DND-41 (cell line): ENCODE measurements at regions not wholly inside any gene's neighbourhood (a gene's known extent, or its start where the extent isn't known, plus 50 kb on each side); places are given as distances from the start of the nearest gene placed in this dataset.

ENCODE experiments used
- ATAC-seq: fragments of 200-7000 bp; cut with Tn5 transposase; 3 replicates; pipeline ENCODE4 v1.9.1; 2021; ENCODE audit warnings: low read depth; ENCODE audit not compliant: insufficient read depth
- DNase-seq: peaks from one replicate; pipeline ENCODE4 v3.0.0-alpha.2; 2020
- H2AFZ ChIP-seq: 2 replicates; pipeline ENCODE4 v1.6.0; 2012; ENCODE audit warnings: low read depth, low read length
- H3K27ac ChIP-seq: 2 replicates; pipeline ENCODE4 v1.5.1; 2012; ENCODE audit warnings: low read length, inconsistent platforms
- H3K27me3 ChIP-seq: fragments of 200-600 bp; sonication (generic); 2 replicates; pipeline ENCODE4 v1.6.0; 2012; ENCODE audit warnings: low read length, mild to moderate bottlenecking, inconsistent platforms; ENCODE audit not compliant: insufficient read depth, poor library complexity
- H3K36me3 ChIP-seq: 2 replicates; pipeline ENCODE4 v1.5.1; 2012; ENCODE audit warnings: low read length, inconsistent platforms; ENCODE audit not compliant: insufficient read depth
- H3K4me1 ChIP-seq: 2 replicates; pipeline ENCODE4 v1.5.1; 2012; ENCODE audit warnings: mild to moderate bottlenecking, low read length; ENCODE audit not compliant: insufficient read depth
- H3K4me2 ChIP-seq: 2 replicates; pipeline ENCODE4 v1.6.0; 2012; ENCODE audit warnings: mild to moderate bottlenecking, moderate library complexity, low read length, inconsistent platforms; ENCODE audit not compliant: insufficient read depth
- H3K4me3 ChIP-seq, 2 experiments: fragments of 200-600 bp in 1 of 2; shearing (Covaris generic) in 1 of 2; 2 replicates each; pipeline ENCODE4 v1.5.1; 2012 to 2016; ENCODE audit warnings: inconsistent platforms in 2 of 2, low read length in 2 of 2, mild to moderate bottlenecking in 2 of 2, low read depth in 1 of 2, moderate library complexity in 1 of 2
- H3K79me2 ChIP-seq: 2 replicates; pipeline ENCODE4 v1.6.0; 2012; ENCODE audit warnings: low read length, inconsistent platforms; ENCODE audit not compliant: insufficient read depth
- H3K9ac ChIP-seq: 2 replicates; pipeline ENCODE4 v1.6.0; 2012; ENCODE audit warnings: low read depth, mild to moderate bottlenecking, inconsistent platforms, low read length, moderate library complexity
- H3K9me3 ChIP-seq: 2 replicates; pipeline ENCODE4 v1.5.1; 2012; ENCODE audit warnings: low read length, moderate library complexity, mild to moderate bottlenecking, inconsistent platforms; ENCODE audit not compliant: insufficient read depth, severe bottlenecking
- H4K20me1 ChIP-seq: 2 replicates; pipeline ENCODE4 v1.6.0; 2012; ENCODE audit warnings: low read length; ENCODE audit not compliant: insufficient read depth
- CTCF ChIP-seq: IDR thresholded peaks from 2 replicates; pipeline ENCODE4 v1.5.1; 2012; ENCODE audit warnings: borderline replicate concordance, low read length, moderate library complexity, mild to moderate bottlenecking; ENCODE audit not compliant: poor library complexity, severe bottlenecking; ENCODE audit errors: extremely low read depth
- EZH2 ChIP-seq: IDR thresholded peaks from 3 replicates; pipeline ENCODE4 v1.6.1; 2012; ENCODE audit warnings: borderline replicate concordance, low read depth, mild to moderate bottlenecking, moderate library complexity, low read length, inconsistent platforms; ENCODE audit not compliant: severe bottlenecking

GRCh38 chr3:82217571-82217970 is 456.1 kb upstream of the GBE1 start:
- no peaks in the 10 kb centered on the region for H3K9me3 ChIP-seq
- no peaks in the 10 kb centered on the region for H3K36me3 ChIP-seq
- no peak overlapping the region for H2AFZ ChIP-seq
- H3K4me3 ChIP-seq = no peak overlapping the region
- DNase-seq (no peak), ATAC-seq (no peak)
- no peaks in the 10 kb centered on the region for H4K20me1 ChIP-seq
- no peaks in the 10 kb centered on the region for H3K79me2 ChIP-seq
- no peak overlapping the region for H3K4me2 ChIP-seq
- H3K27ac ChIP-seq = no peak overlapping the region
- H3K9ac ChIP-seq = no peak overlapping the region
- H3K4me1 ChIP-seq = no peaks in the 10 kb centered on the region
- H3K27me3 ChIP-seq = no peaks in the 10 kb centered on the region
- TF ChIP-seq CTCF = no peak
- TF ChIP-seq EZH2 = no peak

- H3K27me3 ChIP-seq = no peaks in the 10 kb centered on the region
- H3K9ac ChIP-seq = no peak overlapping the region
- H3K79me2 ChIP-seq = no peaks in the 10 kb centered on the region
- TF ChIP-seq EZH2 (no peak), CTCF (no peak)
- no peak overlapping the region for H3K27ac ChIP-seq
- H3K9me3 ChIP-seq = no peaks in the 10 kb centered on the region
- no peak overlapping the region for H3K4me2 ChIP-seq
- H3K4me1 ChIP-seq = no peaks in the 10 kb centered on the region
- H3K4me3 ChIP-seq = no peak overlapping the region
- no peaks in the 10 kb centered on the region for H4K20me1 ChIP-seq
- DNase-seq (no peak), ATAC-seq (no peak)
- no peak overlapping the region for H2AFZ ChIP-seq
- H3K36me3 ChIP-seq = no peaks in the 10 kb centered on the region
These were observed 446.7 kb upstream of the GBE1 start for GRCh38 chr3:82208002-82208710.

- no peaks in the 10 kb centered on the region for H3K9me3 ChIP-seq
- no peak overlapping the region for H3K9ac ChIP-seq
- H3K79me2 ChIP-seq = no peaks in the 10 kb centered on the region
- H3K4me1 ChIP-seq = no peaks in the 10 kb centered on the region
- H3K4me2 ChIP-seq = no peak overlapping the region
- H3K4me3 ChIP-seq = no peak overlapping the region
- no peaks in the 10 kb centered on the region for H3K27me3 ChIP-seq
- no peak overlapping the region for H3K27ac ChIP-seq
- TF ChIP-seq EZH2 (no peak), CTCF (no peak)
- H4K20me1 ChIP-seq = no peaks in the 10 kb centered on the region
- ATAC-seq (no peak), DNase-seq (no peak)
- H2AFZ ChIP-seq = no peak overlapping the region
- no peaks in the 10 kb centered on the region for H3K36me3 ChIP-seq
These were observed 440.8 kb upstream of the GBE1 start for GRCh38 chr3:82202269-82202668.
